ENCODE measurements at regions not wholly inside any gene's neighbourhood (a gene's known extent, or its start where the extent isn't known, plus 50 kb on each side); places are given as distances from the start of the nearest gene placed in this dataset.

DNA sequence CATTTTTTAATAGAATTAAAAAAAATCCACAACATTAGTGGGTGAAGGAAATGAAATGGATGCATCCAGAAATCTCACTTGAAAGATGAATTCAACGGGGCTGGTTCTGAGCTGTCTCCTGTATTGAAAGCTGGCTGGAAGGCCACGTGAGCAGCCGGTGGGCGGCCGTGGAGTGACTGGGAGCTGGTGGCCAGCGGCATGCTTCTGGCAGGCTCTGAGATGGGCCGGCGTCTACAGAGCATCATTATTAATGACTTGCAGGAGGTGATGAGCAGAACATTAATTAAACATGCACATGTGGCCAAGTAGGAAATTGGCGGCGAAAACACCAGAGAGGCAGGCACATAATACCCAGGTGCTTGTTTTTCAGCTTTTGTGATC is 115.6 kb upstream of the LMO4 start:
- TF ChIP-seq, protein P1, sequence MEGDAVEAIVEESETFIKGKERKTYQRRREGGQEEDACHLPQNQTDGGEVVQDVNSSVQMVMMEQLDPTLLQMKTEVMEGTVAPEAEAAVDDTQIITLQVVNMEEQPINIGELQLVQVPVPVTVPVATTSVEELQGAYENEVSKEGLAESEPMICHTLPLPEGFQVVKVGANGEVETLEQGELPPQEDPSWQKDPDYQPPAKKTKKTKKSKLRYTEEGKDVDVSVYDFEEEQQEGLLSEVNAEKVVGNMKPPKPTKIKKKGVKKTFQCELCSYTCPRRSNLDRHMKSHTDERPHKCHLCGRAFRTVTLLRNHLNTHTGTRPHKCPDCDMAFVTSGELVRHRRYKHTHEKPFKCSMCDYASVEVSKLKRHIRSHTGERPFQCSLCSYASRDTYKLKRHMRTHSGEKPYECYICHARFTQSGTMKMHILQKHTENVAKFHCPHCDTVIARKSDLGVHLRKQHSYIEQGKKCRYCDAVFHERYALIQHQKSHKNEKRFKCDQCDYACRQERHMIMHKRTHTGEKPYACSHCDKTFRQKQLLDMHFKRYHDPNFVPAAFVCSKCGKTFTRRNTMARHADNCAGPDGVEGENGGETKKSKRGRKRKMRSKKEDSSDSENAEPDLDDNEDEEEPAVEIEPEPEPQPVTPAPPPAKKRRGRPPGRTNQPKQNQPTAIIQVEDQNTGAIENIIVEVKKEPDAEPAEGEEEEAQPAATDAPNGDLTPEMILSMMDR (IDR thresholded peaks at IDR 0.05; ENCODE audit: low read depth, low read length, missing control alignments) = no peak
- DNase-seq = no peak
- Histone ChIP-seq H3K4me3 (ENCODE audit: low read depth, low read length) (no peak overlapping the region), H3K36me3 (replicated peaks) (no peaks in the 10 kb centered on the region), H3K27ac (no peak overlapping the region), H3K27me3 (replicated peaks) (no peaks in the 10 kb centered on the region)
- in situ Hi-C loops (cut with HindIII; ENCODE audit: low pct_ligation_motif_present, low sequenced_read_pairs) = no loop called here

DNA sequence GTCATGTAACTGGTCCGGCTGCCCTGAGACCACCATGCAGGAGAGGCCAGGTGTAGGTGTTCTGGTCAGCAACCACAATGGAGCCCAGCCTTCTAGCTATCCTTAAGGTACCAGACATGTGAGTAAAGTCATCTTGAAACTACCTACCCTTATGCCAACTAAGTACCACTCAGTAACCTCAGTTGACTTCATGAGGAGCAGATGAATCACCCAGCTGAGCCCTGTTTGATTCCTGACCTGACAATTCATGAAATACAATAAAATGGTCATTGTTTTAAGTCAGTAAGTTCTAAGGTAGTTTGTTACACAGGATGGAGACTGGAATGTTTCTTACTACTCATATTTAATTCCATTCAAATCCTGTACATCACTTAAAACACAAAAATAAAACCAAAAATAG is 113.1 kb upstream of the LMO4 start:
- Histone ChIP-seq H3K27me3 (replicated peaks) (no peaks in the 10 kb centered on the region), H3K4me3 (ENCODE audit: low read depth, low read length) (no peak overlapping the region), H3K27ac (no peak overlapping the region), H3K36me3 (replicated peaks) (no peaks in the 10 kb centered on the region)
- TF ChIP-seq, protein P1 (IDR thresholded peaks at IDR 0.05; ENCODE audit: low read depth, low read length, missing control alignments) = no peak
- DNase-seq = no peak
- in situ Hi-C loops (cut with HindIII; ENCODE audit: low pct_ligation_motif_present, low sequenced_read_pairs) = no loop called here

DNA sequence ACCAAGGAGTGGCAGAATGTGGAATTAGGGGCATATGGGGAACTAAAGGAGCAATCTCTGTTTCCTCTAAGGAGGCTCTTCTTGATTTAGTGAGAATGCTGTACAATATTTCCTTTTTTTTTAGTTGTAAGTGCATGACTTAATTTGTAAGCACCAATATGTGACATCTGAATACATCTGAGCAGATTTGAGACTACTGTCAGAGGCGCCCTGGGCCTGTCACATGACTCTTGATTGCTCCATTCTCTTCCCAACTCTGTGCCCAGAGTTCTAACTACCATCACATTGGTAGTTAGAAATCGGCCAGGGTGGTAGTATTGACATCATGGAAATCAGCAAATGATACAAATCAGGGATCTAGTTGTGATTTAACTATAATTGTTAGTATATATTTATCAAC is 110.1 kb upstream of the LMO4 start:
- in situ Hi-C loops (cut with HindIII; ENCODE audit: low pct_ligation_motif_present, low sequenced_read_pairs) = no loop called here
- no peak for DNase-seq
- Histone ChIP-seq H3K27me3 (replicated peaks) (no peaks in the 10 kb centered on the region), H3K27ac (no peak overlapping the region), H3K36me3 (replicated peaks) (no peaks in the 10 kb centered on the region), H3K4me3 (ENCODE audit: low read depth, low read length) (no peak overlapping the region)
- TF ChIP-seq, protein P1 (IDR thresholded peaks at IDR 0.05; ENCODE audit: low read depth, low read length, missing control alignments) = no peak

DNA sequence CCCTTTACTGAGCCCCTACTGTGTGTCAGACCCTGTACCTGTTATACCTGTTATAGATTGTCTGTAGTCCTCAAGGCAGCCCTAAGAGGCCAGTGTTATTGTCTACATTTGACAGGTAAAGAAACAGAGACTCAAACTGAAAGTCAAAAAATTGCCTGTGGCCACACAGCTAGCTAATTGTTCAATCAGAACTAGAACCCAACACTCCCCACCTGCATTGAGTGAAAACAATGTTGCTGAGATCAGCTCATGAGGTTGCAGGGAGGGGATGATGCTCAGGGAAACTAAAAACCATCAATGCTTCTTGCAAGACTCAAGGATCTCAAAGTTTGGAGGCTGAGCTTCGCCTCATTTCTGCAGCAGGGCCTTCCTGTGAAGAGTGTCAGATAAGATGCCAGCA is 109.5 kb upstream of the LMO4 start:
- H3K4me3 ChIP-seq (ENCODE audit: low read depth, low read length) = no peak overlapping the region
- no peaks in the 10 kb centered on the region for H3K36me3 ChIP-seq (replicated peaks)
- H3K27ac ChIP-seq = no peak overlapping the region
- TF ChIP-seq, protein P1 (IDR thresholded peaks at IDR 0.05; ENCODE audit: low read depth, low read length, missing control alignments) = no peak
- H3K27me3 ChIP-seq (replicated peaks) = no peaks in the 10 kb centered on the region
- DNase-seq = no peak
- in situ Hi-C loops (cut with HindIII; ENCODE audit: low pct_ligation_motif_present, low sequenced_read_pairs) = no loop called here

DNA sequence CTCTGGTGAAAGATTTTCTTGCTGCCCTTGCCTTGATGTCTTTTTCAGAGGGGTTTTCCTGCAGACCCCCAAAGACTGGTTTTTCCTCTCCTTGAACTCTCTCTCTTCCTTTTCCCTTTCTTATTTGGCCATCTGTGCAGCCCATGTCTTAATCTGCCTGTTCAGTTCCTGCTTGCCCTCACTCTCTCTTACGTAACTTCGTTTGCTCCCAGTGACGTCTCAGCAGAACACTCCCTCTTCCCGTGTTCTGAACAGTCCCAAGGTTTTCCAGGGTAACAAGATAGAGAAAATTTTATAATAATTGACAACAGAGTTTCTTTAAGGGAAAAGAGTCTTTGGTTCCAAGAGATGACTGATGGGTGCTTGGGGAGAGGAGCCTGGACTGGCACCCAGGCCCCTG is 109.1 kb upstream of the LMO4 start:
- Histone ChIP-seq H3K36me3 (replicated peaks) (no peaks in the 10 kb centered on the region), H3K4me3 (ENCODE audit: low read depth, low read length) (no peak overlapping the region), H3K27me3 (replicated peaks) (no peaks in the 10 kb centered on the region), H3K27ac (no peak overlapping the region)
- DNase-seq = no peak
- in situ Hi-C loops (cut with HindIII; ENCODE audit: low pct_ligation_motif_present, low sequenced_read_pairs) = no loop called here
- TF ChIP-seq, protein P1 (IDR thresholded peaks at IDR 0.05; ENCODE audit: low read depth, low read length, missing control alignments) = no peak

DNA sequence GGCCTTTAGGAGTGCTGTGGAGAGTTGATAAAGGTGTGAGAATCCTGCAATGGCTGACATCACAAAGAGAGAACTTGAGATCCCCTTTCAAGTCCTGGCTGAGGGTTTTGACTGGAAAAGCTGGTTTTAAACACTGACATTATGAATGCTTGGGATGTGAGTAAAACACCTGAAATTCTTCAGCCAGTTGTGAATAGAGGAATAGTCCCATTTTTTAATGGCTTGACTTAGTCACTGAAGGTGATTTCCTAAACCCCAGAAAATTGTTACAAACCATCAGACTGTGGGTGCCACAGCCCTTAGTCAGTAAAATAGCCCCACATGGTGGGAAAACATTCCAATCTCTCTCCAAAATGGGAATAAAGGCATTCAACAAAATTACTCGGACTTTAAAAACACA is 107.7 kb upstream of the LMO4 start:
- Histone ChIP-seq H3K27me3 (replicated peaks) (no peaks in the 10 kb centered on the region), H3K36me3 (replicated peaks) (no peaks in the 10 kb centered on the region), H3K4me3 (ENCODE audit: low read depth, low read length) (no peak overlapping the region), H3K27ac (no peak overlapping the region)
- in situ Hi-C loops (cut with HindIII; ENCODE audit: low pct_ligation_motif_present, low sequenced_read_pairs) = no loop called here
- TF ChIP-seq, protein P1 (IDR thresholded peaks at IDR 0.05; ENCODE audit: low read depth, low read length, missing control alignments) = no peak
- no peak for DNase-seq

Data from brain microvascular endothelial cell (primary cell).